Activated naive CD4-positive, alpha-beta T cell treated with anti-CD3 and anti-CD28 coated beads, Interleukin-2, amount 50 U/mL, for 16 hours (primary cell): ENCODE measurements at regions not wholly inside any gene's neighbourhood (a gene's known extent, or its start where the extent isn't known, plus 50 kb on each side); places are given as distances from the start of the nearest gene placed in this dataset.

Experiments used
- DNase-seq: peaks from one replicate; pipeline ENCODE4 v3.0.0-alpha.2; 2020

DNA sequence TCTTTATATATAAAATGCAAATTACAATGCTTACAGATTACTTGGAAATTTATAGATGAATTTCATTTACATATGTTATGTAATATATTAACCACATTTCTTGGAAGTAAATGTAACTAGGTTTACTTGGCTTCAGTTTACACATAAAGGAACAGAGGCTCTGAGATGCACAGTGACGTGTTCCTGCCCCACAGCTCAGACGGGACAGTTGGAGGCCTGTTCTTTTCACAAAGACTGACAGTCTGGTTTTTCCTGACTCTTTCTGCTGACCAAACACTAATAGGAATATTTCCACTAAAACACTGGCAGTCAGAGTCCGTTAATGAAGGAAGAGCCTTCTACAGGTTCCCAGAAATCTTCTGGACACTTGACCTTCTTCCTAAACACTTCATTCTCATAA is 336.1 kb downstream of the MFSD1 start:
- no peak for DNase-seq

DNA sequence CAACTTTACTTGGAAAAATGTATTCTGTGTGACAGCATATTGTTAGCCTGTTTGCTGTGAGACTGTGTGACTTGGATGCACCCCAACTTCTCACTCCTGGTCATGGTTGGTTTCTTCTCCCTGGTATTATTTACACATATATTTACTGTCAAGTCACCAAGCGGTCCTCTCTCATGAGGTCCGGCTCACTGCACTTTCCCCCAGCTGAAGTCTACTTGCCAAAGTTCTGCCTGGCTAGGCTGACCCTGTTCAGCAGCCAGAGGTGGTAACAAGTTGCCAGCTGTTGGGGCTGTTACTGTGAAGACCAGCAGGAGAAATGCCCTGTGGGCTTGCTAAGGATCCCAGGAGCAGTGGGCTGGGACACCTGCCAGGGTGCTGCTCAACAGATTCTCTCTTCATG is 337.5 kb downstream of the MFSD1 start:
- no peak for DNase-seq

DNA sequence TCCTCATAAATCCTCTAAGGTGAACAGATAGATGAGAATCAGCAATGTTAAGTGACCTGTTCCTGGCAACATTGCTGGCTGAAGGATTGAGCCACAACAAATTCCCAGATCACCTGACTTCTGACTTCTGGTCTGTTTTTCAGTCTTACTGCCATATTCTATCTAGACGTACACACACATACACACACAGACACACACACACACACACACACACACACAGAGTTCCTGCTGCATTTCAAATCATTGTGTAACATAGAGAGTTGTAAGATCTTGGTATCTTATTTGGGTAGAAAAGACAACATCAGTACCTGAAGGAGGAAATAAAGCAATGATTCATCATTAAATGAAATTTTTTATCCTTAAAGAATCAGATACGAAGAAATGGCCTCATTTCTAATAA is 342.6 kb downstream of the MFSD1 start:
- DNase-seq = no peak

DNA sequence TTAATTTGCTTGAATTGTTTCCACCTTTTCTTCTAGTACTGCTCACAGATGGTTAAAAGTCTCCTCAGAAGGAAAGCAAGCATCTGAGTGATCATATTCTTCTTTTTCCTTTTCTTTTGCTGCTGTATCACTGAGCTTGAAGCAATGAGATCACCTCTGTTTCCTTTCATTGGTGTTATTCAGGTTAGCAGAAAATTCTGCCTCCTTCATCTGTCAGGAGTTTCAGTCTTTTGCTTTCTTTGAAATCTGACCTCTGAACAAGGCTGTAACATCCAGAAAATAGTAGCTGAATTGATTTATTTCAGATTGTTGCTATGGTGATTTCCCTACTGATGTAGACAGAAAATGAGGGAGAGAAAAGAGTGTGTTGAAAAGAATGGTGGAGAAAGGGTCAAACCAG is 343.0 kb downstream of the MFSD1 start:
- DNase-seq = no peak

DNA sequence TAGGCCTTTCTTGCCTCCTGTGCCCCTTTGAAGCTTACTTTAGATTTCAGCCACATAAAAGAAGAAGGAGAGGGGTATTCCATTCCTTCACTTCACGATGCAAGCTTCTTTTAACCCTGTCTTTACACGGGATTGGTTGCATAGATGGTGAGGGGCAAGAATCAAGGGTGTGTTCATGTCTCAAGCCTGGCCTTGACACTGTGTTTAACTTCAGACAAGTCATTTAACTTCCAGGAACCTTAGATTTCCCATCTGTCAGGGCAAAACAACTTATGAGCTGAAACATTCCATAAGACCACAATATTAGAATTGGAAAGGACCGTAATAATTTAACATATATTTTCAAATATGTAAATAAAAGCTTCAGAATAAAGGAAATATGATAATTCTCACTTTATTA is 344.5 kb downstream of the MFSD1 start:
- DNase-seq = no peak

DNA sequence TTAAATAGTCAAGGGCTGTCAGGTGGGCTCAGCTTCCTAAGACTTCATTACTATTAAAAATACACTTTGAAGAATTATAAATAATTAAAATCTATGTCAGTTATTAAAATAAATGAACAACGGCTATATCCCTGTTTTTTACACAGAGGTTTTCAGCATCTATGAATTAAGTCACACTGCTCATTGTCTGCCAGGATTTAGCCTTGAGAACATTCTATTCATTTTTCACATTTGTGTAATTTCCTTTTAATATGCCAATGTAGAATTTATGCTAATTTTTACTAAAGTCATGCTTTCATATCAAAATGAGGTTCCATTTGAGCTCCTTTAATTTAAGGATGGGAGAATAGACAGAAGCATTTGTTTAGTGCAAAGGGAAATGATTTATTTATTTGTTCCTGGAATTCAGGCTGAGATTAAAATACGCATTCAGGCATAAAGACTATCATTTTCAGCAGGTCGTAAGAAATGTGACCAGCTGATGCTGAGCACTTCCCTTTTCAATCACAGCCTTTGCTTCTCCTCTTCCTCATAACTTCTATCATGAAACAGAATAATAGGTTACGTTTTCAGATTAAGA is 345.1 kb downstream of the MFSD1 start:
- DNase-seq = no peak

GRCh38 chr3:159147813-159148212 is 346.0 kb downstream of the MFSD1 start:
- DNase-seq = no peak

GRCh38 chr3:159148466-159148865 is 346.6 kb downstream of the MFSD1 start:
- no peak for DNase-seq

DNA sequence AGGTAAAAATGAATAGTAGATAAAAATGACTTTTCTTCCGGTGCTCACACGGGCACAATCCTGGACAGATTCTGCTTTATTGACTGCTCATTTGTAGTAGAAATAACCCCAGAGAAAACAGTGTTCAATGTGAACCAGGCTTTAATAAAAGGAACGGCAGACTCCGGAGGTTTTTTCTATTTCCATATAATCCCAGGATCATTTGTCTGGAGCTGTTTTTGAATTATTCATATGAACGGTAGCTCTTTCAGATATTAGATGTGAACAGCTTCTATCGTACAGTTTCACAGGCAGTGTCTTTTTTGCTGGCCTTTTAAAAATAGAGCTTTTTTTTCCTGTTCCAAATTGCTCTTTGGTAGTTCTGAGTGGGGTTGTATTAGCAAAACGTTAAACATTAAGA is 347.3 kb downstream of the MFSD1 start:
- no peak for DNase-seq

- no peak for DNase-seq
Measured at GRCh38 chr3:159149633-159150032, 347.8 kb downstream of the MFSD1 start.

DNA sequence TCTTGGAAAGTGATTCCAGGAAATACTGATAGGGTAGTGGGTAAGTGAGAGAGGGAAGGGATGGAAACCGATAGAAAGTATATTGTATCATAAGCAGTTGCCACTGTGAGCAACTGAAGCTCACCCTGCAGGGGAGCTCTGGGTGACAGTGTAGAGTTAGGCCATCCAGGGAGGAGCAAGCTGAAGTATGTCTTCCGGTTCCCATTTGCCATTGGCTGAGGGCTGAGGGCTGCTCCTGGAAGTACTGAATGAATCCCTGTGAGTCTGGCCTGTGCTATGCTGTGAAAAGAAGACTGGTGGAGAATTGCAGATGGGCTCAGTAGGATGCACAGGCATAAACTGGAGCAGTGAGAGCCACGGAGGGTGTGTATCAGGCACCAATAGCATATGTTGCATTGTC is 348.3 kb downstream of the MFSD1 start:
- DNase-seq = no peak

DNA sequence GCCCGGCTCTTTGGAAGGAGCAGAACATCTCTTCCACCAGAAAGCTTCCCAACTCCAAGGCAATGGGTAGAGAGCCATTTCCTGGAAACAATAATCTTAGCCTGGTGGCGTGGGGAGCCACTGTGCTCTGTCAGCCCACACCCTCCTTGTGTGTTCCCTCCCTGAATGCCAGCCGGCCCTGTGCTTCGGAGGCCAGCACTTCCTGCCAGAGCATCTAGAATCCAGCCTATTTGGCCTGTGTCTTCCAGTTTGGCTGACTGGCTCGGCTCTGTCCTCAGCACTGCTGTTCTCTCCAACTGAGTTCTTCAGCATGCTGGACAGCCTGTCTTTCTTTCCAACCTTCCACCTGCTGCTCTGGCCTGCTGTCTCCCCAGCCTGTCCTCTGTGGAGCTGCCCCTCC is 349.3 kb downstream of the MFSD1 start:
- no peak for DNase-seq

GRCh38 chr3:159157275-159157674 is 355.4 kb downstream of the MFSD1 start:
- DNase-seq = no peak

DNA sequence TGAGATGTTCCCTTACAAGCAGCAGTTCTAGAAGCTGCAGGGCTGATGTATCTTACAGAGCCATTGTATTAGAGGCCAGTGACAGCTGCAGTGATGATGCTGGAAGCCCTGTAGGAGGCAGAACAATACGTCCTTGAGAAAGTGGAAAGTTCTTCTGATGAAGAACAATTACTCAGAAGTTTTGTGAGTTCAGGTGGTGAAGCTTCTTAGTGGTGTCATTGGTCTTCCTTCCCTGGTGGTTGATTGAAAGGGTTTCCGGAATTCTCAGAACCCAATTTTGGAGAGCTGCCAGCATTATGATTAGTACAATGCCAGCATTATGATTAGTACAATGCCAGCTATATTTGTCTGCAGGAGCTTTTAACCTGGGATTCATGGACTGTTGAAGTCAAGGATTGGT is 356.4 kb downstream of the MFSD1 start:
- no peak for DNase-seq

- DNase-seq = no peak
Measured at GRCh38 chr3:159158801-159159200, 356.9 kb downstream of the MFSD1 start.

- no peak for DNase-seq
Measured at GRCh38 chr3:159159546-159159945, 357.7 kb downstream of the MFSD1 start.

DNA sequence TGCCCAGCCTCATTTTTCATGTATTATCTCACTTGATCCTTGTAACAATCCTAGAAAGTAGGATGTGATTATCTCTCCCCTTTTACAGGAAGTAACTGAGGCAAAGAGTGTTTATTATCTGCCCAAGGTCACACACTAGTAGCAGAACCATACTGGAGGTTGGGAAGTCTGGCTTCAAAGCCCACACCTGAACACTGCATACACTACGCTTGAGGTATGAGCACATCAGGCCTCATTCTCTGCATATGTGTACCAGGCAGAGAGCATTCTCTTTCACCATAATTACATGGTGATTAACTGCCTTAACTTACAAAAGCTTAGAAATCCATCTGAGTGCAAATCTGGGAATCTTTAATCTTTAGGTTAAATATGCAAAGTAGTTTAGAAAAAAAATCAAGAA is 361.8 kb downstream of the MFSD1 start:
- no peak for DNase-seq

- no peak for DNase-seq
Measured at GRCh38 chr3:159165961-159166360, 364.1 kb downstream of the MFSD1 start.

- no peak for DNase-seq
Measured at GRCh38 chr3:159166899-159167586, 365.2 kb downstream of the MFSD1 start.

DNA sequence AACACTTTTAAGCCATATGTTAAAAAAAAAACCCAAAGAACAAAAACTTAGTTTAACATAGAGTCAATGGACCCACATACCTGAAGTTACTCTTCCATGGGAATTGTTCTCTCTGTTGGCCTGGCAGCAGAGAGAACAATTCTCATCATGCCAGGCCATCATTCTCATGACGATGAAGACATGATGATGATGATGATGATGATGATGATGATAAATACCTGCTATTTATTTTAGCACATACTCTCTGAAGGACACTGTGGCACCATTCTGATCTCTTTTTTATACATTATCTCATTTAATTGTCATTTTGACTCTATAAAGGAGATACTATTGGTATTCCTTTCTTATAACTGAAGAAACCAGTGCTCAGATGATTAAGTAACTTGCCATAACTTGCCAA is 366.9 kb downstream of the MFSD1 start:
- DNase-seq = no peak

- DNase-seq = no peak
Measured at GRCh38 chr3:159169828-159170227, 368.0 kb downstream of the MFSD1 start.

DNA sequence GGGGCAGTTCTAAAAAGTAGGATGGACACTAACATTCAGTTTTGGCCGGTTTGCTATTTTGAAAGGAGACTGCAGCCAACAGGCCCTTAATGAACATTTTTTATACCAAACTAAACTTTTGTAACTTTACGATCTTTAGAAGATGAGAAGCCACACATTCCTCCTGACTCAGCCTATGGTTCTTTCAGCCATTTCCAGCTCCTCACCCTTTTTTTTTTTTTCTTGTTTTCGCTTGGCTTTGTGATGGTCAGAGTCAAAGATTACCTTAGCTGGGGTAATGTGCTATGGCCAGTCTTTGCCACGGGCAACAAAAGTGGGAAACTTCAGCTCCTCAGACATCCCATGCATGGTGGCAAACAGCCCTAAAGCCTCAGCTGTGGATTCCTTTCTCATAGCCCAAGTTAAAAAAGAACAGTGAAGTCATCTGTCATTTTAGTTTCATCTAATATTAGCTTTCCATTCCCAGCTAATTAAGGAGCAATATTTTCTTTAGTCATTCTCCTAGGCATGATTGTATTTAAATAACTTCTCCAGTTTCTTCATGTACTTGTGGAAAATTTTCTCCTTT is 368.7 kb downstream of the MFSD1 start:
- no peak for DNase-seq

DNA sequence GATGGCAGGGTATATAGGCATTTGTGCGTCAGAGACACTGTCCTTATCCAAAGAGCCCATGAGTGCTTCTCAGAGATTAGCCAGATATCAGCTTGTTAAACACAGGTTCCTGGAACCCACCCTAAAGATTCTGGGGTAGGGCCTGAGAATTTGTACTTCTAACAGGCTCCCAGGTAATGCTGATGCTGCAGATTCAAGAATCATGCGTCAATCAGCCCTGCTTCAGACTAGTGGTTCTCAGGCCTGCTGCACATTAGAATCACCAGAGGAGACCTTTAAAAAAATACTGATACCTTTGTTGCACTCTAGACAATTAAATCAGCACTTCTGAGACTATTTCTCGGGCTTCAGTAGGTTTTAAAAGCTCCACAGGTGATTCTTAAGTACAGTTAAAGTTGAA is 369.5 kb downstream of the MFSD1 start:
- DNase-seq = no peak

- DNase-seq = no peak
Measured at GRCh38 chr3:159172473-159172872, 370.6 kb downstream of the MFSD1 start.
